H1 (cell line): ENCODE measurements at regions not wholly inside any gene's neighbourhood (a gene's known extent, or its start where the extent isn't known, plus 50 kb on each side); places are given as distances from the start of the nearest gene placed in this dataset.

Experiments used
- CTCF ChIA-PET: fragments of 300-600 bp; sonication (Branson Sonifier 250); formaldehyde crosslinking; loops from one replicate; lab custom pipeline; 2021; ENCODE audit not compliant: partially characterized antibody; lab: Charles Lee
- POLR2A ChIA-PET: fragments of 300-600 bp; sonication (Branson Sonifier 250); formaldehyde crosslinking; loops from one replicate; lab custom pipeline; 2021; ENCODE audit warnings: inconsistent platforms; ENCODE audit not compliant: partially characterized antibody; lab: Charles Lee
- DNase-seq, 2 experiments: peaks; one replicate each; pipeline versions ENCODE4 v3.0.0 to v3.0.0-alpha.2; 2010 to 2022; ENCODE audit warnings: low spot score in 2 of 2, low read depth in 1 of 2, mixed read lengths in 1 of 2
- FAIRE-seq: peaks from 2 replicates; lab custom pipeline; 2011; peaks lifted over from hg19 to GRCh38; lab: Jason Lieb, UNC
- H2AFZ ChIP-seq: 2 replicates; pipeline ENCODE4 v1.8.1; 2012; ENCODE audit warnings: low read length, inconsistent platforms
- H2AK5ac ChIP-seq: 2 replicates; pipeline ENCODE4 v1.6.1; 2013; ENCODE audit warnings: low read depth, low read length
- H2BK120ac ChIP-seq: replicated peaks from 2 replicates; pipeline ENCODE3; 2013; ENCODE audit warnings: low read depth, low read length, inconsistent platforms
- H2BK12ac ChIP-seq: 2 replicates; pipeline ENCODE4 v1.6.1; 2013; ENCODE audit warnings: low read depth, low read length
- H2BK15ac ChIP-seq: 2 replicates; pipeline ENCODE4 v1.6.1; 2013; ENCODE audit warnings: low read length
- H2BK20ac ChIP-seq: 2 replicates; pipeline ENCODE4 v1.6.1; 2013; ENCODE audit warnings: low read length
- H2BK5ac ChIP-seq: 2 replicates; pipeline ENCODE4 v1.6.1; 2013; ENCODE audit warnings: low read depth, low read length
- H3K14ac ChIP-seq: 2 replicates; pipeline ENCODE4 v1.6.1; 2013; ENCODE audit warnings: inconsistent platforms; ENCODE audit not compliant: insufficient read length
- H3K18ac ChIP-seq: 2 replicates; pipeline ENCODE4 v1.6.1; 2013; ENCODE audit warnings: low read length; ENCODE audit errors: extremely low read depth
- H3K23ac ChIP-seq: 2 replicates; pipeline ENCODE4 v1.6.1; 2013; ENCODE audit warnings: inconsistent platforms; ENCODE audit not compliant: insufficient read length
- H3K23me2 ChIP-seq: 2 replicates; pipeline ENCODE4 v1.6.1; 2013; ENCODE audit warnings: low read depth, low read length
- H3K27ac ChIP-seq: 2 replicates; pipeline ENCODE4 v1.6.1; 2011; ENCODE audit warnings: low read depth, low read length, inconsistent platforms
- H3K27me3 ChIP-seq, 4 experiments: replicated peaks in 1 of 4; 1 replicate in 1 of 4; 2 replicates in 3 of 4; pipeline versions ENCODE4 v1.6.1 to v1.8.1; 2011 to 2013; ENCODE audit warnings: low read length in 3 of 4, mild to moderate bottlenecking in 3 of 4, inconsistent platforms in 2 of 4, mixed read lengths in 2 of 4, moderate library complexity in 1 of 4; ENCODE audit not compliant: control insufficient read depth in 3 of 4, insufficient read depth in 3 of 4; ENCODE audit errors: extremely low read depth in 1 of 4
- H3K36me3 ChIP-seq, 4 experiments: 2 replicates each; pipeline versions ENCODE4 v1.6.1 to v1.8.1; 2011 to 2013; ENCODE audit warnings: mild to moderate bottlenecking in 4 of 4, low read length in 3 of 4, moderate library complexity in 2 of 4, control low read depth in 1 of 4, inconsistent platforms in 1 of 4; ENCODE audit not compliant: insufficient read depth in 4 of 4, control insufficient read depth in 2 of 4
- H3K4ac ChIP-seq: replicated peaks from 2 replicates; pipeline ENCODE3; 2013; ENCODE audit warnings: low read length, low read depth, mixed read lengths, inconsistent platforms; ENCODE audit not compliant: insufficient read length
- H3K4me1 ChIP-seq, 4 experiments: replicated peaks in 1 of 4; 1 replicate in 1 of 4; 2 replicates in 3 of 4; pipeline versions ENCODE4 v1.6.1 to v1.8.1; 2011 to 2013; ENCODE audit warnings: low read length in 3 of 4, inconsistent platforms in 2 of 4, mixed read lengths in 1 of 4; ENCODE audit not compliant: insufficient read depth in 4 of 4, control insufficient read depth in 3 of 4
- H3K4me2 ChIP-seq, 2 experiments: 2 replicates each; pipeline versions ENCODE4 v1.6.1 to v1.8.1; 2011 to 2013; ENCODE audit warnings: low read depth in 2 of 2, low read length in 2 of 2, control low read depth in 1 of 2, inconsistent platforms in 1 of 2, mild to moderate bottlenecking in 1 of 2; ENCODE audit not compliant: insufficient read depth in 1 of 2
- H3K4me3 ChIP-seq, 4 experiments: fragments of 200-600, 300-600 bp in 1 of 4; sonication (generic), shearing (Covaris generic), sonication (Bioruptor Twin) in 1 of 4; 2 replicates each; pipeline versions ENCODE4 v1.5.1 to v1.8.1; 2011 to 2016; ENCODE audit warnings: low read length in 4 of 4, low read depth in 3 of 4, control low read depth in 2 of 4, inconsistent platforms in 2 of 4, mild to moderate bottlenecking in 2 of 4, mixed read lengths in 1 of 4, moderate library complexity in 1 of 4; ENCODE audit not compliant: insufficient read depth in 2 of 4; ENCODE audit errors: extremely low read depth in 1 of 4
- H3K56ac ChIP-seq: replicated peaks from 2 replicates; pipeline ENCODE3; 2013; ENCODE audit warnings: low read depth, mild to moderate bottlenecking, mixed read lengths, low read length, inconsistent platforms; ENCODE audit not compliant: insufficient read length
- H3K79me1 ChIP-seq: 2 replicates; pipeline ENCODE4 v1.6.1; 2013; ENCODE audit warnings: low read depth, low read length, control low read depth
- H3K79me2 ChIP-seq, 2 experiments: 2 replicates each; pipeline versions ENCODE4 v1.6.1 to v1.8.1; 2012 to 2013; ENCODE audit warnings: low read length in 2 of 2, mild to moderate bottlenecking in 2 of 2, inconsistent platforms in 1 of 2; ENCODE audit not compliant: insufficient read depth in 2 of 2, control insufficient read depth in 1 of 2
- H3K9ac ChIP-seq, 4 experiments: replicated peaks in 1 of 4; 1 replicate in 1 of 4; 2 replicates in 3 of 4; pipeline versions ENCODE4 v1.6.1 to v1.8.1; 2011 to 2013; ENCODE audit warnings: low read depth in 3 of 4, low read length in 3 of 4, control low read depth in 2 of 4, mild to moderate bottlenecking in 2 of 4, moderate library complexity in 2 of 4, inconsistent platforms in 1 of 4; ENCODE audit errors: extremely low read depth in 1 of 4
- H3K9me3 ChIP-seq, 2 experiments: 2 replicates each; pipeline versions ENCODE4 v1.6.1 to v1.8.1; 2012 to 2013; ENCODE audit warnings: mild to moderate bottlenecking in 2 of 2, moderate library complexity in 2 of 2, control low read depth in 1 of 2, inconsistent platforms in 1 of 2, low read depth in 1 of 2, low read length in 1 of 2, mixed read lengths in 1 of 2; ENCODE audit not compliant: insufficient read depth in 2 of 2
- H4K20me1 ChIP-seq, 2 experiments: replicated peaks in 1 of 2; 2 replicates each; pipeline versions ENCODE3 to v1.8.1; 2011 to 2013; ENCODE audit warnings: inconsistent platforms in 2 of 2, low read length in 2 of 2, mild to moderate bottlenecking in 1 of 2; ENCODE audit not compliant: insufficient read depth in 2 of 2, control insufficient read depth in 1 of 2
- H4K5ac ChIP-seq: 2 replicates; pipeline ENCODE4 v1.6.1; 2013; ENCODE audit warnings: low read length, low read depth, mixed read lengths, inconsistent platforms; ENCODE audit not compliant: insufficient read length
- H4K8ac ChIP-seq: 2 replicates; pipeline ENCODE4 v1.8.0; 2013; ENCODE audit warnings: mild to moderate bottlenecking, moderate library complexity, low read length, inconsistent platforms; ENCODE audit not compliant: insufficient read depth; ENCODE audit errors: extremely low read depth
- H4K91ac ChIP-seq: replicated peaks from 2 replicates; pipeline ENCODE3; 2013; ENCODE audit warnings: low read length, mixed read lengths, inconsistent platforms; ENCODE audit not compliant: insufficient read length
- ATF3 ChIP-seq: IDR thresholded peaks from 2 replicates; pipeline ENCODE4 v1.6.1; 2011; ENCODE audit warnings: low read depth, mild to moderate bottlenecking, low read length; ENCODE audit not compliant: insufficient read depth
- HDAC6 ChIP-seq: IDR thresholded peaks from one replicate; pipeline ENCODE4 v1.7.1; 2012; ENCODE audit warnings: low read depth, mild to moderate bottlenecking, inconsistent platforms, low read length, moderate library complexity
- SAP30 ChIP-seq: fragments of 300-600 bp; sonication (generic); IDR thresholded peaks from 2 replicates; pipeline ENCODE4 v1.7.1; 2012; ENCODE audit warnings: low read length, moderate library complexity, mild to moderate bottlenecking, inconsistent platforms; ENCODE audit not compliant: insufficient read depth, insufficient replicate concordance
- USF2 ChIP-seq: IDR thresholded peaks from 2 replicates; pipeline ENCODE4 v1.6.1; 2011; ENCODE audit warnings: low read length, improper control_type of control experiment
- YY1 ChIP-seq: IDR thresholded peaks from 2 replicates; pipeline ENCODE4 v1.6.1; 2011; ENCODE audit warnings: low read depth, mild to moderate bottlenecking, low read length
- WGBS, 2 experiments: shearing (Covaris generic) in 1 of 2; methylation state at CpG; one replicate each; pipeline versions ENCODE4 v1.1.6 to v1.1.7; 2013 to 2015; ENCODE audit warnings: low lambda C conversion rate in 2 of 2, mixed read lengths in 2 of 2, inconsistent platforms in 1 of 2, low coverage in 1 of 2, missing lambda C conversion rate in 1 of 2; ENCODE audit not compliant: insufficient replicate concordance in 2 of 2, insufficient coverage in 1 of 2, insufficient read length in 1 of 2; ENCODE audit errors: extremely low coverage in 1 of 2, missing lambda C conversion rate in 1 of 2; 5-methylcytosine and 5-hydroxymethylcytosine counted together

GRCh38 chr18:72063001-72063400 lies 481.1 kb downstream of the CBLN2 start:
- no peak for FAIRE-seq
- WGBS, 2 experiments, result 83% methylated on average over 7 of the region's 7 CpGs; no CpG with 5 or more reads in 1 of the 2 experiments
- H3K36me3 ChIP-seq, result no peaks in the 10 kb centered on the region

More at GRCh38 chr18:72063001-72063400, 481.1 kb downstream of the CBLN2 start:
- ChIA-PET CTCF (no interaction called here), POLR2A (no interaction called here)
- H2BK5ac ChIP-seq, result no peak overlapping the region
- H3K14ac ChIP-seq, result no peak overlapping the region
- no peak overlapping the region for H3K18ac ChIP-seq
- no peaks in the 10 kb centered on the region for H3K79me1 ChIP-seq
- H3K9ac ChIP-seq, result no peak overlapping the region
- H2BK12ac ChIP-seq, result no peak overlapping the region
- no peak for DNase-seq
- no peak for TF ChIP-seq HDAC6
- TF ChIP-seq SAP30, result no peak
- TF ChIP-seq ATF3, result no peak
- no peak for TF ChIP-seq YY1
- TF ChIP-seq USF2, result no peak
- H2BK20ac ChIP-seq, result no peak overlapping the region
- no peaks in the 10 kb centered on the region for H3K23me2 ChIP-seq
- H3K79me2 ChIP-seq, result no peaks in the 10 kb centered on the region
- H3K4me3 ChIP-seq, result no peak overlapping the region
- H2AK5ac ChIP-seq, result no peak overlapping the region
- no peak overlapping the region for H2BK15ac ChIP-seq
- no peak overlapping the region; the same call in 1 of the 2 replicates for H2AFZ ChIP-seq
- no peak overlapping the region for H3K56ac ChIP-seq
- H3K4me2 ChIP-seq, result no peak overlapping the region
- no peak overlapping the region for H4K91ac ChIP-seq
- H3K27ac ChIP-seq, result no peak overlapping the region
- no peak overlapping the region for H4K8ac ChIP-seq
- no peaks in the 10 kb centered on the region for H3K27me3 ChIP-seq
- H3K9me3 ChIP-seq, result peaks cover 13 to 34% of the 10 kb centered on the region in 2 experiments
- H3K4ac ChIP-seq, result no peak overlapping the region
- H4K20me1 ChIP-seq, result no peaks in the 10 kb centered on the region
- H3K4me1 ChIP-seq, result no peaks in the 10 kb centered on the region
- no peak overlapping the region for H2BK120ac ChIP-seq
- H3K23ac ChIP-seq, result no peak overlapping the region
- H4K5ac ChIP-seq, result no peak overlapping the region
